ENCODE measurements at regions not wholly inside any gene's neighbourhood (a gene's known extent, or its start where the extent isn't known, plus 50 kb on each side); places are given as distances from the start of the nearest gene placed in this dataset.

DNA sequence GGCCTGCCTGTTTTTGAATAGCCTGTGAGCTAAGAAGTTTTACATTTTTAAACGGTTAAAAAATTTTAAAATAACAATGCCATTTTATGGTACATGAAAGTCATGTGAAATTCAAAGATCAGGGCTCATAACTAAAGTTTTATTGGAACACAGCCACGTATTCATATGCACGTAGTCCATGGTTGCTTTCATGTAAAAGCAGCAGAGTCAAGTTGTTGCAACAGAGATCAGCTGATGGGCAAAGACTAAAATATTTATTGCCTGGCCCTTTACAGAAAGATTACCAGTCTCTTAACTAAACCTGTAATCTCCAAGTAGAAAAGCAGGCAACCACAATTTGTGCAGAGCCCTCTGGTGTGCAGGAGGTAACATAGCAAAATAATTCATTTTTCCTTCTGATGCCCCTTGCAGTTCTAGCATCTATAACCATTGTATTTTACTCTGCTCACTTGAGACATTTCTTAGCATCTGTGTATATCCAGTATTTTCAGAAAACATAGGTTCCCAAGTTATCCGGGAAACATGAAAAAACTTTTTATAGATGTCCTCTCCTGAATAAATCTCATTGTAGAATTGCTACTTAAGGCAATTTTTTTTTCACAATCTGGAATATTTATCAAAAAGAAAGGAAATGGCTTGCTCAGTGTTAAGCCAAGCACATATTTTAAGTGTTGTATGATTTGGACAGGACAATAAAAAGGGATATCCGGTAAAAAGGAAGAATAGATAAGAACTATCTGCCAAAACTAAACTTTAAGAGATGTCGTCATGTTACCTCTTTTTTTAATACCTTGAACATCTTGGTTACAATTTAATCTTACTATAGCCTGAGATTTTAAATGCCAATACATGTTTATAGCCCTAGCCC is 430.8 kb downstream of the PLPP3 start:
- no peak for DNase-seq (ENCODE audit: low spot score)
- TF ChIP-seq, protein P1, sequence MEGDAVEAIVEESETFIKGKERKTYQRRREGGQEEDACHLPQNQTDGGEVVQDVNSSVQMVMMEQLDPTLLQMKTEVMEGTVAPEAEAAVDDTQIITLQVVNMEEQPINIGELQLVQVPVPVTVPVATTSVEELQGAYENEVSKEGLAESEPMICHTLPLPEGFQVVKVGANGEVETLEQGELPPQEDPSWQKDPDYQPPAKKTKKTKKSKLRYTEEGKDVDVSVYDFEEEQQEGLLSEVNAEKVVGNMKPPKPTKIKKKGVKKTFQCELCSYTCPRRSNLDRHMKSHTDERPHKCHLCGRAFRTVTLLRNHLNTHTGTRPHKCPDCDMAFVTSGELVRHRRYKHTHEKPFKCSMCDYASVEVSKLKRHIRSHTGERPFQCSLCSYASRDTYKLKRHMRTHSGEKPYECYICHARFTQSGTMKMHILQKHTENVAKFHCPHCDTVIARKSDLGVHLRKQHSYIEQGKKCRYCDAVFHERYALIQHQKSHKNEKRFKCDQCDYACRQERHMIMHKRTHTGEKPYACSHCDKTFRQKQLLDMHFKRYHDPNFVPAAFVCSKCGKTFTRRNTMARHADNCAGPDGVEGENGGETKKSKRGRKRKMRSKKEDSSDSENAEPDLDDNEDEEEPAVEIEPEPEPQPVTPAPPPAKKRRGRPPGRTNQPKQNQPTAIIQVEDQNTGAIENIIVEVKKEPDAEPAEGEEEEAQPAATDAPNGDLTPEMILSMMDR (IDR thresholded peaks at IDR 0.05; ENCODE audit: borderline replicate concordance, control extremely low read depth, extremely low read depth, insufficient read depth, missing control alignments) = no peak
- in situ Hi-C loops (cut with MboI; ENCODE audit: low sequenced_read_pairs, unreplicated experiment) = no loop called here

DNA sequence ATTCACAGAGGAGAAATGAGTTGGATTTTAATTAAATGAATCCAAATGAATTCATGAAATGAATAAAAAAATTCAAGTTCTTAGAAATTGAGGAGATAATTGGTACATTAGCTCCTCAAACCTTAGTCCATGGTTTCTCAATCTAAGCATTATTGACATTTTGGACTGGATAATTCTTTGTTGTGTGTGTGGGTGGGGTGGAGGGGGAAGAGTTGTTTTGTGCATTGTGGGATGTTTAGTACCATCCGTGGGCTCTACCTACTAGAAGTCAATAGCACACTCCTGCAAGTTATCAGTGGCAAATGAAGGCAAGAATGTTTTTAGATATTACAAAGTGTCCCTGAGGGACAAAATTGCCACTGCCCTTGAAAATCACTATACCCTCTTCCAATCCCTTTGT is 431.9 kb downstream of the PLPP3 start:
- TF ChIP-seq, protein P1 (IDR thresholded peaks at IDR 0.05; ENCODE audit: borderline replicate concordance, control extremely low read depth, extremely low read depth, insufficient read depth, missing control alignments) = no peak
- in situ Hi-C loops (cut with MboI; ENCODE audit: low sequenced_read_pairs, unreplicated experiment) = no loop called here
- DNase-seq (ENCODE audit: low spot score) = no peak

DNA sequence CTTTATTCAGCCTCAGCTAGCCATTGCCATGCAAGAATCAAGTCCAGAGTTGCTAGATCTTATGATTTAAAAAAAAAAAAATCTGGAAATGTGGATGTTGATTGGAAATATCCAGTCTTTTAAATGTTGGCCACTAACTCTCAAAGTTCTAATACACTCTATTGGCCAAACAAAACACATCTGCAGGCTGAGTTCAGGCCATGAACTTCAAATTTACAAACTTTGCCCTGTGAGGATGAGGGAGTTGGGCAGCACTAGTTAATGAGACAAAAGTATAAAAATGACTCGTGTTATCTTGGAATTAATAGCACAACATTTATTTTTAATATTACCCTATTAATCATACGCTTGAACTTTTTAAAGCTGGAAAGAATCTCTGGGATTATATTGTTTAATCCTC is 432.3 kb downstream of the PLPP3 start:
- in situ Hi-C loops (cut with MboI; ENCODE audit: low sequenced_read_pairs, unreplicated experiment) = no loop called here
- no peak for DNase-seq (ENCODE audit: low spot score)
- TF ChIP-seq, protein P1 (IDR thresholded peaks at IDR 0.05; ENCODE audit: borderline replicate concordance, control extremely low read depth, extremely low read depth, insufficient read depth, missing control alignments) = no peak

DNA sequence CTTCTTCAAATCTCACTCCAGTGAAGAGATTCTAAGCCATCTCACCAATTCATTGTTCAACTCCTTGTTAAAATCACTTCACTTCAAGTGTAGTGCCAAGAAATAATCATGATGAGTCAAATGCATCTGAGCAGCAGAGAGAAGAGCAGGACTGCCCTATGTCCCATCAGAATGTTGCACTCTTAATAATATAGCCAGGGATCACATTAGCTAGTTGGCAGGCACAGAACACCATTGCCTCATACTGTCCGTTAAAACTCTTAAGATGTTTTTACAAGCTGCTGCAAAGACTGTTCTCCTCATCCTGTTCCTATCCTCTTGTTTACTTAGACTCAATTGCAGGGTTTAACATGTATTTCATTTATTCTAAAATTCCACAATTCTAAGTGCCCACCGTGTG is 432.9 kb downstream of the PLPP3 start:
- TF ChIP-seq, protein P1 (IDR thresholded peaks at IDR 0.05; ENCODE audit: borderline replicate concordance, control extremely low read depth, extremely low read depth, insufficient read depth, missing control alignments) = no peak
- no peak for DNase-seq (ENCODE audit: low spot score)
- in situ Hi-C loops (cut with MboI; ENCODE audit: low sequenced_read_pairs, unreplicated experiment) = no loop called here

GRCh38 chr1:56145581-56145980 is 433.8 kb downstream of the PLPP3 start:
- no peak for DNase-seq (ENCODE audit: low spot score)
- TF ChIP-seq, protein P1 (IDR thresholded peaks at IDR 0.05; ENCODE audit: borderline replicate concordance, control extremely low read depth, extremely low read depth, insufficient read depth, missing control alignments) = no peak
- in situ Hi-C loops (cut with MboI; ENCODE audit: low sequenced_read_pairs, unreplicated experiment) = no loop called here

DNA sequence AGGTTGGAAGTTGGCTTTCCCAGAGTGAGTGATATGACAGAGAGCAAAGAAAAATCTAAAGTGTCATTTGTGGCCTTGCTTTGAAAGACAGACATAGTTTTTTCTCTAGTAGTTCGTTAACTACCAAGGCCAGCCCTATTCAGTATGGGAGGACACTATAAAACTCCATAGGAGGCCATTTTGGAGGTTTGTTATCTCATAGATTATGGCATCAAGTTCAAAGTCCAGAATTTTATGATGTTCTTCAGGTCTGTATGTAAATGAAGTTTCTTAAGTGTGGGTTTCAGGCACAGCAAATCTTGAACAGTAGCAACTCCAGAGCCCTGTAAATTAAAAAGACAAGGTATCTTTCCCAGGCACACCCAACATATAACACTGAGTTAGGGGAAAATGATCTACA is 437.1 kb downstream of the PLPP3 start:
- TF ChIP-seq, protein P1 (IDR thresholded peaks at IDR 0.05; ENCODE audit: borderline replicate concordance, control extremely low read depth, extremely low read depth, insufficient read depth, missing control alignments) = no peak
- DNase-seq (ENCODE audit: low spot score) = no peak
- in situ Hi-C loops (cut with MboI; ENCODE audit: low sequenced_read_pairs, unreplicated experiment) = no loop called here

Measured in GM13976 (cell line).